H1 (cell line): ENCODE measurements at regions not wholly inside any gene's neighbourhood (a gene's known extent, or its start where the extent isn't known, plus 50 kb on each side); places are given as distances from the start of the nearest gene placed in this dataset.

Experiments
- CTCF ChIA-PET: fragments of 300-600 bp; sonication (Branson Sonifier 250); formaldehyde crosslinking; loops from one replicate; lab custom pipeline; 2021; ENCODE audit not compliant: partially characterized antibody; lab: Charles Lee
- POLR2A ChIA-PET: fragments of 300-600 bp; sonication (Branson Sonifier 250); formaldehyde crosslinking; loops from one replicate; lab custom pipeline; 2021; ENCODE audit warnings: inconsistent platforms; ENCODE audit not compliant: partially characterized antibody; lab: Charles Lee
- DNase-seq, 2 experiments: peaks; one replicate each; pipeline versions ENCODE4 v3.0.0 to v3.0.0-alpha.2; 2010 to 2022; ENCODE audit warnings: low spot score in 2 of 2, low read depth in 1 of 2, mixed read lengths in 1 of 2
- FAIRE-seq: peaks from 2 replicates; lab custom pipeline; 2011; peaks lifted over from hg19 to GRCh38; lab: Jason Lieb, UNC
- H2AFZ ChIP-seq: 2 replicates; pipeline ENCODE4 v1.8.1; 2012; ENCODE audit warnings: low read length, inconsistent platforms
- H2AK5ac ChIP-seq: 2 replicates; pipeline ENCODE4 v1.6.1; 2013; ENCODE audit warnings: low read depth, low read length
- H2BK120ac ChIP-seq: replicated peaks from 2 replicates; pipeline ENCODE3; 2013; ENCODE audit warnings: low read depth, low read length, inconsistent platforms
- H2BK12ac ChIP-seq: 2 replicates; pipeline ENCODE4 v1.6.1; 2013; ENCODE audit warnings: low read depth, low read length
- H2BK15ac ChIP-seq: 2 replicates; pipeline ENCODE4 v1.6.1; 2013; ENCODE audit warnings: low read length
- H2BK20ac ChIP-seq: 2 replicates; pipeline ENCODE4 v1.6.1; 2013; ENCODE audit warnings: low read length
- H2BK5ac ChIP-seq: 2 replicates; pipeline ENCODE4 v1.6.1; 2013; ENCODE audit warnings: low read depth, low read length
- H3K14ac ChIP-seq: 2 replicates; pipeline ENCODE4 v1.6.1; 2013; ENCODE audit warnings: inconsistent platforms; ENCODE audit not compliant: insufficient read length
- H3K18ac ChIP-seq: 2 replicates; pipeline ENCODE4 v1.6.1; 2013; ENCODE audit warnings: low read length; ENCODE audit errors: extremely low read depth
- H3K23ac ChIP-seq: 2 replicates; pipeline ENCODE4 v1.6.1; 2013; ENCODE audit warnings: inconsistent platforms; ENCODE audit not compliant: insufficient read length
- H3K23me2 ChIP-seq: 2 replicates; pipeline ENCODE4 v1.6.1; 2013; ENCODE audit warnings: low read depth, low read length
- H3K27ac ChIP-seq: 2 replicates; pipeline ENCODE4 v1.6.1; 2011; ENCODE audit warnings: low read depth, low read length, inconsistent platforms
- H3K27me3 ChIP-seq, 4 experiments: replicated peaks in 1 of 4; 1 replicate in 1 of 4; 2 replicates in 3 of 4; pipeline versions ENCODE4 v1.6.1 to v1.8.1; 2011 to 2013; ENCODE audit warnings: low read length in 3 of 4, mild to moderate bottlenecking in 3 of 4, inconsistent platforms in 2 of 4, mixed read lengths in 2 of 4, moderate library complexity in 1 of 4; ENCODE audit not compliant: control insufficient read depth in 3 of 4, insufficient read depth in 3 of 4; ENCODE audit errors: extremely low read depth in 1 of 4
- H3K36me3 ChIP-seq, 4 experiments: 2 replicates each; pipeline versions ENCODE4 v1.6.1 to v1.8.1; 2011 to 2013; ENCODE audit warnings: mild to moderate bottlenecking in 4 of 4, low read length in 3 of 4, moderate library complexity in 2 of 4, control low read depth in 1 of 4, inconsistent platforms in 1 of 4; ENCODE audit not compliant: insufficient read depth in 4 of 4, control insufficient read depth in 2 of 4
- H3K4ac ChIP-seq: replicated peaks from 2 replicates; pipeline ENCODE3; 2013; ENCODE audit warnings: low read length, low read depth, mixed read lengths, inconsistent platforms; ENCODE audit not compliant: insufficient read length
- H3K4me1 ChIP-seq, 4 experiments: replicated peaks in 1 of 4; 1 replicate in 1 of 4; 2 replicates in 3 of 4; pipeline versions ENCODE4 v1.6.1 to v1.8.1; 2011 to 2013; ENCODE audit warnings: low read length in 3 of 4, inconsistent platforms in 2 of 4, mixed read lengths in 1 of 4; ENCODE audit not compliant: insufficient read depth in 4 of 4, control insufficient read depth in 3 of 4
- H3K4me2 ChIP-seq, 2 experiments: 2 replicates each; pipeline versions ENCODE4 v1.6.1 to v1.8.1; 2011 to 2013; ENCODE audit warnings: low read depth in 2 of 2, low read length in 2 of 2, control low read depth in 1 of 2, inconsistent platforms in 1 of 2, mild to moderate bottlenecking in 1 of 2; ENCODE audit not compliant: insufficient read depth in 1 of 2
- H3K4me3 ChIP-seq, 4 experiments: fragments of 200-600, 300-600 bp in 1 of 4; sonication (generic), shearing (Covaris generic), sonication (Bioruptor Twin) in 1 of 4; 2 replicates each; pipeline versions ENCODE4 v1.5.1 to v1.8.1; 2011 to 2016; ENCODE audit warnings: low read length in 4 of 4, low read depth in 3 of 4, control low read depth in 2 of 4, inconsistent platforms in 2 of 4, mild to moderate bottlenecking in 2 of 4, mixed read lengths in 1 of 4, moderate library complexity in 1 of 4; ENCODE audit not compliant: insufficient read depth in 2 of 4; ENCODE audit errors: extremely low read depth in 1 of 4
- H3K56ac ChIP-seq: replicated peaks from 2 replicates; pipeline ENCODE3; 2013; ENCODE audit warnings: low read depth, mild to moderate bottlenecking, mixed read lengths, low read length, inconsistent platforms; ENCODE audit not compliant: insufficient read length
- H3K79me1 ChIP-seq: 2 replicates; pipeline ENCODE4 v1.6.1; 2013; ENCODE audit warnings: low read depth, low read length, control low read depth
- H3K79me2 ChIP-seq, 2 experiments: 2 replicates each; pipeline versions ENCODE4 v1.6.1 to v1.8.1; 2012 to 2013; ENCODE audit warnings: low read length in 2 of 2, mild to moderate bottlenecking in 2 of 2, inconsistent platforms in 1 of 2; ENCODE audit not compliant: insufficient read depth in 2 of 2, control insufficient read depth in 1 of 2
- H3K9ac ChIP-seq, 4 experiments: replicated peaks in 1 of 4; 1 replicate in 1 of 4; 2 replicates in 3 of 4; pipeline versions ENCODE4 v1.6.1 to v1.8.1; 2011 to 2013; ENCODE audit warnings: low read depth in 3 of 4, low read length in 3 of 4, control low read depth in 2 of 4, mild to moderate bottlenecking in 2 of 4, moderate library complexity in 2 of 4, inconsistent platforms in 1 of 4; ENCODE audit errors: extremely low read depth in 1 of 4
- H3K9me3 ChIP-seq, 2 experiments: 2 replicates each; pipeline versions ENCODE4 v1.6.1 to v1.8.1; 2012 to 2013; ENCODE audit warnings: mild to moderate bottlenecking in 2 of 2, moderate library complexity in 2 of 2, control low read depth in 1 of 2, inconsistent platforms in 1 of 2, low read depth in 1 of 2, low read length in 1 of 2, mixed read lengths in 1 of 2; ENCODE audit not compliant: insufficient read depth in 2 of 2
- H4K20me1 ChIP-seq, 2 experiments: replicated peaks in 1 of 2; 2 replicates each; pipeline versions ENCODE3 to v1.8.1; 2011 to 2013; ENCODE audit warnings: inconsistent platforms in 2 of 2, low read length in 2 of 2, mild to moderate bottlenecking in 1 of 2; ENCODE audit not compliant: insufficient read depth in 2 of 2, control insufficient read depth in 1 of 2
- H4K5ac ChIP-seq: 2 replicates; pipeline ENCODE4 v1.6.1; 2013; ENCODE audit warnings: low read length, low read depth, mixed read lengths, inconsistent platforms; ENCODE audit not compliant: insufficient read length
- H4K8ac ChIP-seq: 2 replicates; pipeline ENCODE4 v1.8.0; 2013; ENCODE audit warnings: mild to moderate bottlenecking, moderate library complexity, low read length, inconsistent platforms; ENCODE audit not compliant: insufficient read depth; ENCODE audit errors: extremely low read depth
- H4K91ac ChIP-seq: replicated peaks from 2 replicates; pipeline ENCODE3; 2013; ENCODE audit warnings: low read length, mixed read lengths, inconsistent platforms; ENCODE audit not compliant: insufficient read length
- CBX8 ChIP-seq: fragments of 300-800, 300-1000 bp; sonication (generic); IDR thresholded peaks from 2 replicates; pipeline ENCODE4 v1.7.1; 2016; ENCODE audit warnings: low read depth, low read length, borderline replicate concordance
- POLR2A ChIP-seq, 2 experiments: IDR thresholded peaks; 1 replicate in 1 of 2; 2 replicates in 1 of 2; pipeline ENCODE4 v1.6.1; 2011; ENCODE audit warnings: low read depth in 2 of 2, low read length in 2 of 2, mild to moderate bottlenecking in 2 of 2; ENCODE audit errors: control extremely low read depth in 1 of 2
- SIRT6 ChIP-seq: IDR thresholded peaks from one replicate; pipeline ENCODE4 v1.7.1; 2012; ENCODE audit warnings: low read length, inconsistent platforms
- SP1 ChIP-seq: IDR thresholded peaks from 2 replicates; pipeline ENCODE4 v1.6.1; 2011; ENCODE audit warnings: low read depth, low read length
- TCF12 ChIP-seq: IDR thresholded peaks from 2 replicates; pipeline ENCODE4 v1.6.1; 2011; ENCODE audit warnings: low read depth, mild to moderate bottlenecking, low read length
- WGBS, 2 experiments: shearing (Covaris generic) in 1 of 2; methylation state at CpG; one replicate each; pipeline versions ENCODE4 v1.1.6 to v1.1.7; 2013 to 2015; ENCODE audit warnings: low lambda C conversion rate in 2 of 2, mixed read lengths in 2 of 2, inconsistent platforms in 1 of 2, low coverage in 1 of 2, missing lambda C conversion rate in 1 of 2; ENCODE audit not compliant: insufficient replicate concordance in 2 of 2, insufficient coverage in 1 of 2, insufficient read length in 1 of 2; ENCODE audit errors: extremely low coverage in 1 of 2, missing lambda C conversion rate in 1 of 2; 5-methylcytosine and 5-hydroxymethylcytosine counted together
- TF ChIP-seq, protein P1 (sequence below): IDR thresholded peaks from 2 replicates; pipeline ENCODE4 v1.6.1; 2012; ENCODE audit warnings: inconsistent platforms

DNA sequence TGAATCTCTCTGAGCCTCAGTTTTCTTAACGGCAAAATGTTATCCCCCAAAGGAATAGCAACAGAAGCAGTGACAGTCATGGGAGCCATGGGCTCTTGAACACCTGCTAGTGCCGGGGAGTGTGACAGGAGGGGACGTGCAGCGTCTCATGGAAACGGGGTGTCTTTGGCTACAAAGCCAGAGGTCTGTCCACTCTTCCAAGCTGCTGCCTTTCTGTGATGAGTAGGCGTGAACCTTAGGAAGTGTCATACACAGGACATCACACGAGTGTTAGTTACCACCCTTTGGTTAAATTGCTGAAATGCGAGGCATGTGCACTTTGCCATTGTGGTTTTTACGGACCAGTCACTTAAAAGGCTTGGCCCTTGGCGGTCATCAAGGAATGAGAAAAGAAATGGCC, 93.4 kb downstream of the IRF8 start:
- CTCF ChIA-PET, result interaction anchor here (1.1 to 18.2 kb wide), 7 partner anchors 12 to 173 kb away, joined by 3 to 319 read pairs (median 3); no protein-coding TSS in a partner anchor
- H3K4me1 ChIP-seq, result no peaks in the 10 kb centered on the region; a peak in 1 of 7 replicates
- H3K4ac ChIP-seq, result no peak overlapping the region
- 87% methylated on average over 10 of the region's 10 CpGs; no CpG with 5 or more reads in 1 of the 2 experiments for WGBS, 2 experiments
- no peak overlapping the region for H4K8ac ChIP-seq
- H4K5ac ChIP-seq, result no peak overlapping the region
- H3K23ac ChIP-seq, result no peak overlapping the region
- H3K79me1 ChIP-seq, result no peaks in the 10 kb centered on the region
- no peak overlapping the region for H2AFZ ChIP-seq
- no peak overlapping the region for H3K14ac ChIP-seq
- FAIRE-seq, result no peak
- H3K9me3 ChIP-seq, result no peaks in the 10 kb centered on the region
- H3K4me2 ChIP-seq, result no peak overlapping the region
- H4K20me1 ChIP-seq, result no peaks in the 10 kb centered on the region
- no peak overlapping the region for H2BK15ac ChIP-seq
- no peak for TF ChIP-seq SIRT6
- no peak for TF ChIP-seq POLR2A (IDR thresholded peaks at IDR 0.05; ENCODE audit: control extremely low read depth in 1 of 2, low read depth in 2 of 2, low read length in 2 of 2)
- no peak for TF ChIP-seq TCF12
- TF ChIP-seq CBX8, result no peak
- TF ChIP-seq, protein P1, sequence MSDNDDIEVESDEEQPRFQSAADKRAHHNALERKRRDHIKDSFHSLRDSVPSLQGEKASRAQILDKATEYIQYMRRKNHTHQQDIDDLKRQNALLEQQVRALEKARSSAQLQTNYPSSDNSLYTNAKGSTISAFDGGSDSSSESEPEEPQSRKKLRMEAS, result no peak
- TF ChIP-seq SP1, result no peak
- TF ChIP-seq, all 59 proteins: peak for 0
- no peak overlapping the region for H2AK5ac ChIP-seq
- H4K91ac ChIP-seq, result no peak overlapping the region
- H3K4me3 ChIP-seq, result no peak overlapping the region
- no peaks in the 10 kb centered on the region for H3K27me3 ChIP-seq
- no peaks in the 10 kb centered on the region for H3K79me2 ChIP-seq
- no peak overlapping the region for H3K56ac ChIP-seq
- no peaks in the 10 kb centered on the region for H3K23me2 ChIP-seq
- H2BK5ac ChIP-seq, result no peak overlapping the region
- H2BK20ac ChIP-seq, result no peak overlapping the region
- no peak overlapping the region for H2BK12ac ChIP-seq
- no peak overlapping the region for H3K27ac ChIP-seq
- H3K9ac ChIP-seq, result no peak overlapping the region
- POLR2A ChIA-PET, result no interaction called here
- no peak overlapping the region for H3K18ac ChIP-seq
- H3K36me3 ChIP-seq, result no peaks in the 10 kb centered on the region
- DNase-seq, result no peak
- H2BK120ac ChIP-seq, result no peak overlapping the region
